ENCODE measurements at regions not wholly inside any gene's neighbourhood (a gene's known extent, or its start where the extent isn't known, plus 50 kb on each side); places are given as distances from the start of the nearest gene placed in this dataset.

GRCh38 chr9:88278036-88278435 is 110.2 kb upstream of the SPIN1 start:
- ChIA-PET POLR2A (no interaction called here), CTCF (interaction anchor here (1.5 kb wide), 1 partner anchor 13 kb away, joined by 3 read pairs; no protein-coding TSS in a partner anchor)
- H3K4me1 ChIP-seq (ENCODE audit: control insufficient read depth, insufficient read depth, low read length) = no peaks in the 10 kb centered on the region
- no peaks in the 10 kb centered on the region for H3K9me3 ChIP-seq (ENCODE audit: control insufficient read depth, insufficient read depth, low read depth, low read length)
- no peak for TF ChIP-seq ZEB2 (tag by site-specific recombination; IDR thresholded peaks at IDR 0.05)
- no peak for TF ChIP-seq ZNF24 (tag by site-specific recombination; IDR thresholded peaks at IDR 0.05)
- no peak for TF ChIP-seq PRDM6 (tag by site-specific recombination; IDR thresholded peaks at IDR 0.05)
- TF ChIP-seq ZNF394 (tag by site-specific recombination; IDR thresholded peaks at IDR 0.05; ENCODE audit: borderline replicate concordance) = no peak
- TF ChIP-seq ZFHX2 (tag by site-specific recombination; conservative IDR thresholded peaks at IDR 0.05) = no peak
- no peak for TF ChIP-seq ZNF555 (tag by site-specific recombination; conservative IDR thresholded peaks at IDR 0.05)
- no peak for TF ChIP-seq GLIS2 (tag by site-specific recombination; IDR thresholded peaks at IDR 0.05)
- TF ChIP-seq ZNF37A (tag by site-specific recombination; IDR thresholded peaks at IDR 0.05) = no peak
- TF ChIP-seq ZNF785 (tag by site-specific recombination; IDR thresholded peaks at IDR 0.05) = no peak
- TF ChIP-seq ZNF548 (tag by site-specific recombination; IDR thresholded peaks at IDR 0.05) = no peak
- no peak for TF ChIP-seq ZNF302 (tag by site-specific recombination; IDR thresholded peaks at IDR 0.05; ENCODE audit: low read depth)
- TF ChIP-seq ZNF366 (tag by site-specific recombination; conservative IDR thresholded peaks at IDR 0.05) = no peak
- no peak overlapping the region for H3K4me3 ChIP-seq (ENCODE audit: low read depth, low read length)
- H3K27ac ChIP-seq (ENCODE audit: extremely low read depth, low read depth, low read length) = no peak overlapping the region
- no peaks in the 10 kb centered on the region for H3K36me3 ChIP-seq (ENCODE audit: control insufficient read depth in 2 of 2, insufficient read depth in 1 of 2, low read length in 2 of 2)

- TF ChIP-seq MEIS1 (CRISPR knock-in tag; IDR thresholded peaks at IDR 0.05; ENCODE audit: borderline replicate concordance) = no peak
- TF ChIP-seq, protein P1, sequence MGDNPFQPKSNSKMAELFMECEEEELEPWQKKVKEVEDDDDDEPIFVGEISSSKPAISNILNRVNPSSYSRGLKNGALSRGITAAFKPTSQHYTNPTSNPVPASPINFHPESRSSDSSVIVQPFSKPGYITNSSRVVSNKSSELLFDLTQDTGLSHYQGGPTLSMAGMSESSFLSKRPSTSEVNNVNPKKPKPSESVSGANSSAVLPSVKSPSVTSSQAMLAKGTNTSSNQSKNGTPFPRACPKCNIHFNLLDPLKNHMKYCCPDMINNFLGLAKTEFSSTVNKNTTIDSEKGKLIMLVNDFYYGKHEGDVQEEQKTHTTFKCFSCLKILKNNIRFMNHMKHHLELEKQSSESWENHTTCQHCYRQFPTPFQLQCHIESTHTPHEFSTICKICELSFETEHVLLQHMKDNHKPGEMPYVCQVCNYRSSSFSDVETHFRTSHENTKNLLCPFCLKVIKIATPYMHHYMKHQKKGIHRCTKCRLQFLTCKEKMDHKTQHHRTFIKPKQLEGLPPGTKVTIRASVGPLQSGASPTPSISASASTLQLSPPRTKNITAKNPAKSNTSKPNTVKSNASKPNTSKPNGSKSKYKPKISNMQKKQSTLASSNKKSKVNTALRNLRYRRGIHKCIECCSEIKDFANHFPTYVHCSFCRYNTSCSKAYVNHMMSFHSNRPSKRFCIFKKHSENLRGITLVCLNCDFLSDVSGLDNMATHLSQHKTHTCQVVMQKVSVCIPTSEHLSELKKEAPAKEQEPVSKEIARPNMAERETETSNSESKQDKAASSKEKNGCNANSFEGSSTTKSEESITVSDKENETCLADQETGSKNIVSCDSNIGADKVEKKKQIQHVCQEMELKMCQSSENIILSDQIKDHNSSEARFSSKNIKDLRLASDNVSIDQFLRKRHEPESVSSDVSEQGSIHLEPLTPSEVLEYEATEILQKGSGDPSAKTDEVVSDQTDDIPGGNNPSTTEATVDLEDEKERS (tag by site-specific recombination; IDR thresholded peaks at IDR 0.05) = no peak
- TF ChIP-seq OSR2 (tag by site-specific recombination; IDR thresholded peaks at IDR 0.05) = no peak
- no peak for TF ChIP-seq ZNF677 (tag by site-specific recombination; IDR thresholded peaks at IDR 0.05)
- no peak for TF ChIP-seq ZNF776 (tag by site-specific recombination; IDR thresholded peaks at IDR 0.05; ENCODE audit: borderline replicate concordance)
- no peak for TF ChIP-seq FEZF1 (tag by site-specific recombination; IDR thresholded peaks at IDR 0.05)
- TF ChIP-seq ZNF2 (tag by site-specific recombination; IDR thresholded peaks at IDR 0.05) = no peak
- no peak for TF ChIP-seq YY1 (tag by site-specific recombination; IDR thresholded peaks at IDR 0.05)
- TF ChIP-seq, protein P2, sequence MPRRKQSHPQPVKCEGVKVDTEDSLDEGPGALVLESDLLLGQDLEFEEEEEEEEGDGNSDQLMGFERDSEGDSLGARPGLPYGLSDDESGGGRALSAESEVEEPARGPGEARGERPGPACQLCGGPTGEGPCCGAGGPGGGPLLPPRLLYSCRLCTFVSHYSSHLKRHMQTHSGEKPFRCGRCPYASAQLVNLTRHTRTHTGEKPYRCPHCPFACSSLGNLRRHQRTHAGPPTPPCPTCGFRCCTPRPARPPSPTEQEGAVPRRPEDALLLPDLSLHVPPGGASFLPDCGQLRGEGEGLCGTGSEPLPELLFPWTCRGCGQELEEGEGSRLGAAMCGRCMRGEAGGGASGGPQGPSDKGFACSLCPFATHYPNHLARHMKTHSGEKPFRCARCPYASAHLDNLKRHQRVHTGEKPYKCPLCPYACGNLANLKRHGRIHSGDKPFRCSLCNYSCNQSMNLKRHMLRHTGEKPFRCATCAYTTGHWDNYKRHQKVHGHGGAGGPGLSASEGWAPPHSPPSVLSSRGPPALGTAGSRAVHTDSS (tag by site-specific recombination; IDR thresholded peaks at IDR 0.05) = no peak
- TF ChIP-seq ZNF514 (tag by site-specific recombination; IDR thresholded peaks at IDR 0.05) = no peak
- TF ChIP-seq ZNF174 (tag by site-specific recombination; IDR thresholded peaks at IDR 0.05) = no peak
- no peak for TF ChIP-seq ZNF169 (tag by site-specific recombination; IDR thresholded peaks at IDR 0.05)
- TF ChIP-seq, protein P3, sequence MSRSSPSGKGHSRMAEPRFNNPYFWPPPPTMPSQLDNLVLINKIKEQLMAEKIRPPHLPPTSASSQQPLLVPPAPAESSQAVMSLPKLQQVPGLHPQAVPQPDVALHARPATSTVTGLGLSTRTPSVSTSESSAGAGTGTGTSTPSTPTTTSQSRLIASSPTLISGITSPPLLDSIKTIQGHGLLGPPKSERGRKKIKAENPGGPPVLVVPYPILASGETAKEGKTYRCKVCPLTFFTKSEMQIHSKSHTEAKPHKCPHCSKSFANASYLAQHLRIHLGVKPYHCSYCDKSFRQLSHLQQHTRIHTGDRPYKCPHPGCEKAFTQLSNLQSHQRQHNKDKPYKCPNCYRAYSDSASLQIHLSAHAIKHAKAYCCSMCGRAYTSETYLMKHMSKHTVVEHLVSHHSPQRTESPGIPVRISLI (tag by site-specific recombination; IDR thresholded peaks at IDR 0.05) = no peak
- TF ChIP-seq SCRT1 (tag by site-specific recombination; IDR thresholded peaks at IDR 0.05; ENCODE audit: borderline replicate concordance) = no peak
- no peak for TF ChIP-seq KLF16 (tag by site-specific recombination; IDR thresholded peaks at IDR 0.05)
- no peak for TF ChIP-seq SP2 (tag by site-specific recombination; IDR thresholded peaks at IDR 0.05)
- no peak for TF ChIP-seq ZBTB21 (tag by site-specific recombination; IDR thresholded peaks at IDR 0.05)
- TF ChIP-seq ZNF707 (tag by site-specific recombination; IDR thresholded peaks at IDR 0.05) = no peak
- ChIA-PET POLR2A (no interaction called here), CTCF (no interaction called here)
- Histone ChIP-seq H3K4me1 (ENCODE audit: control insufficient read depth, insufficient read depth, low read length) (no peaks in the 10 kb centered on the region), H3K9me3 (ENCODE audit: control insufficient read depth, insufficient read depth, low read depth, low read length) (no peaks in the 10 kb centered on the region), H3K27ac (ENCODE audit: extremely low read depth, low read depth, low read length) (no peak overlapping the region), H3K4me3 (ENCODE audit: low read depth, low read length) (no peak overlapping the region), H3K36me3 (ENCODE audit: control insufficient read depth in 2 of 2, insufficient read depth in 1 of 2, low read length in 2 of 2) (no peaks in the 10 kb centered on the region)
Measured at GRCh38 chr9:88274078-88274477, 114.2 kb upstream of the SPIN1 start.

All from HEK293 (cell line).